ENCODE measurements at regions not wholly inside any gene's neighbourhood (a gene's known extent, or its start where the extent isn't known, plus 50 kb on each side); places are given as distances from the start of the nearest gene placed in this dataset.
"Not testable (repeated sequence)": the region's sequence is repeated elsewhere in the genome, so short reads cannot be mapped to it uniquely, and the experiment has no call there.

DNA sequence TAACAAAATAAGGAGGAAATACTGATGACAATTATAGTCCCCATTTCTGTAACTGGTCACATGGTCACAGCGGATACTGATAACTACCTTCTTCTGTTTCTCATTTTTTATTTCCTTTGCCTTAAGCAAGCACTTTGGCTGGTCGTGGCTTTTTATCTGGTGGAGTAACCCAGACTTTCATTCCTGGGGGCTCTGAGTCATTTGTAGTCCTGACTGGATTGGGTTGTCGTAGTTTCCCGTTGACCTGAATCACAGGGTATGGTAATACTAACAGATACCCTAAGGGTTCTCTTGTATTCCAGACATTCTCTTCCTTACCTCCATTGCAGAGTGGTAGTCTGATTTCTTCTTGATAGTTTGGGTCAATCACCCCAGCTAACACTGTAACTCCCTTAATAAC is 500.3 kb upstream of the ADGRB3 start:
- no peak overlapping the region for H3K4me3 Mint-ChIP-seq
- H3K27me3 Mint-ChIP-seq: no peaks in the 10 kb centered on the region
- TF ChIP-seq, protein P1, sequence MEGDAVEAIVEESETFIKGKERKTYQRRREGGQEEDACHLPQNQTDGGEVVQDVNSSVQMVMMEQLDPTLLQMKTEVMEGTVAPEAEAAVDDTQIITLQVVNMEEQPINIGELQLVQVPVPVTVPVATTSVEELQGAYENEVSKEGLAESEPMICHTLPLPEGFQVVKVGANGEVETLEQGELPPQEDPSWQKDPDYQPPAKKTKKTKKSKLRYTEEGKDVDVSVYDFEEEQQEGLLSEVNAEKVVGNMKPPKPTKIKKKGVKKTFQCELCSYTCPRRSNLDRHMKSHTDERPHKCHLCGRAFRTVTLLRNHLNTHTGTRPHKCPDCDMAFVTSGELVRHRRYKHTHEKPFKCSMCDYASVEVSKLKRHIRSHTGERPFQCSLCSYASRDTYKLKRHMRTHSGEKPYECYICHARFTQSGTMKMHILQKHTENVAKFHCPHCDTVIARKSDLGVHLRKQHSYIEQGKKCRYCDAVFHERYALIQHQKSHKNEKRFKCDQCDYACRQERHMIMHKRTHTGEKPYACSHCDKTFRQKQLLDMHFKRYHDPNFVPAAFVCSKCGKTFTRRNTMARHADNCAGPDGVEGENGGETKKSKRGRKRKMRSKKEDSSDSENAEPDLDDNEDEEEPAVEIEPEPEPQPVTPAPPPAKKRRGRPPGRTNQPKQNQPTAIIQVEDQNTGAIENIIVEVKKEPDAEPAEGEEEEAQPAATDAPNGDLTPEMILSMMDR (conservative IDR thresholded peaks at IDR 0.05): no peak
- no peaks in the 10 kb centered on the region for H3K36me3 Mint-ChIP-seq
- H3K4me1 Mint-ChIP-seq (ENCODE audit: unreplicated experiment): peaks cover 3% of the 10 kb centered on the region
- DNase-seq (ENCODE audit: extremely low spot score, unreplicated experiment): no peak
- no peak overlapping the region for H3K27ac Mint-ChIP-seq
- H3K9me3 Mint-ChIP-seq: no peaks in the 10 kb centered on the region

DNA sequence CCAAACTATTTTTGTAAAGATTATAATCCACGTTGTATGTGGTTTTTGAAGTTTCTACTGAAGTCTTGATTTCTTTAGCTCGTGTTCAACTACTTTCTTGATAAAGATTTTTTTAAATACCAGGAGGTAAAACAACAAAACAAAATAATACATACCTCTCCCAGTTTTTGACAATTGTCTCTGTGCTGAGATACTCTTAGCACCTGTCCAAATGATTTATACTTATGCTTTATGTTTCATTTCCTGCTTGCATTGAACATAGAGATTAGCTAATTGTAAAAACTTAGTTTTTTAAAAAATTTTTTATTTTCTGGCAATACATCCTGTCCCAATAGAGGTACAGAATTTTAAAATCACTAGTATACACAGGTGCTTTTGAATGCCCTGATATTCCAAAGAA is 506.9 kb upstream of the ADGRB3 start:
- TF ChIP-seq, protein P1 (conservative IDR thresholded peaks at IDR 0.05): no peak
- H3K27ac Mint-ChIP-seq: no peak overlapping the region

DNA sequence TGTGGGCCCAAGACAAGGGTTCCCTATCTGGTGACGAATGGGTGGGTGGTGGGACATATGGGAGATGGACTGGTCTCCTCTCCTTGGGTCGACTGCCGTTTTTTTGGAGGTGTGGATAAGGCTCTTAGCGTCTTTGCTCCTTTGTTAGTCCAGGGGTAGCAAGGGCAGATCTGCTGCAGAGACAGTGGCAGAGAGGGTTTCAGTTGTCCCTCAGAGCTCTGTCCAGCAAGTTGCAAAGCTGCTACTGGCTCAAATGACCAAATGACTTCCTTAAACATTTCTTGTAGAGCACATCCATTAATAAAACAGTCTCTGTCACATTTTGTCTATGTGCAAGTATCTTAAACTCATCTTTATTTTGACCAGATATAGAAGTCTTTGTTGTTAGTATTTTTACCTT is 508.0 kb upstream of the ADGRB3 start:
- TF ChIP-seq, protein P1 (conservative IDR thresholded peaks at IDR 0.05): no peak

More for the DNA sequence above, 506.9 kb upstream of the ADGRB3 start:
- Mint-ChIP-seq H3K36me3 (no peaks in the 10 kb centered on the region), H3K4me3 (no peak overlapping the region), H3K27me3 (no peaks in the 10 kb centered on the region), H3K9me3 (no peaks in the 10 kb centered on the region), H3K4me1 (ENCODE audit: unreplicated experiment) (no peaks in the 10 kb centered on the region)
- no peak for DNase-seq (ENCODE audit: extremely low spot score, unreplicated experiment)

DNA sequence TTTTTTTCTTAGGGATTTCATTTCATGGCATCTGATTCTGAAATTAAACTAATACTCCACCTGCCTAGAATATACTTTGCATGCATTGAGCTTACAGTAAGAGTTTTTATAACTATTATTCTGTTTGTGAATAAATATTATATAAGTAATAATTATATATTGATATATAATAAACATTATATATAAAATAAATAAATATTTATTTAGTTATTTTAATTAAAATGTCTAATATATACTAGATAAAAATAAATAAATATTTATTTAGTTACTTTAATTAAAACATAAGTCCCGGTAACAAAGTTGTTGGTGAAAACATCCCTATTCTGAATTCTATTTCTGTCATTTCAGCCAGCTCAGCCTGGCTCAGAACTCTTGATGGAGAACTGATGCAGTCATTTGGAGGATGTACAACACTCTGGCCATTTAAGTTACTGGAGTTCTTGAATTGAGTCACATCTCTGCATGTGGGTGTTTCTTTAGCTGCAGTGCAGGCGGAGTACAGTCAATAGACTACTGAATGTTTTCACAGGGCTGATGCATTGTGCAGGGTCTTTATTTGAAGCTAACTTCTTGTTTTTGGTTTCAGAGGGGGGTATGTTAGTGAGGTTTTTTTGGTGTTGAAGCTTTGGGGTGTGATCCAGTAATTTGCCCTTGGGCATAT is 508.9 kb upstream of the ADGRB3 start:
- no peaks in the 10 kb centered on the region for H3K36me3 Mint-ChIP-seq
- TF ChIP-seq, protein P1 (conservative IDR thresholded peaks at IDR 0.05): no peak
- H3K4me3 Mint-ChIP-seq: no peak overlapping the region
- H3K27me3 Mint-ChIP-seq: no peaks in the 10 kb centered on the region
- peaks cover 4% of the 10 kb centered on the region for H3K9me3 Mint-ChIP-seq
- no peak for DNase-seq (ENCODE audit: extremely low spot score, unreplicated experiment)
- no peak overlapping the region for H3K27ac Mint-ChIP-seq
- H3K4me1 Mint-ChIP-seq (ENCODE audit: unreplicated experiment): no peaks in the 10 kb centered on the region

More for the DNA sequence above, 508.0 kb upstream of the ADGRB3 start:
- Mint-ChIP-seq H3K4me3 (no peak overlapping the region), H3K36me3 (no peaks in the 10 kb centered on the region), H3K4me1 (ENCODE audit: unreplicated experiment) (no peaks in the 10 kb centered on the region), H3K27ac (no peak overlapping the region), H3K27me3 (no peaks in the 10 kb centered on the region), H3K9me3 (peaks cover 4% of the 10 kb centered on the region)
- no peak for DNase-seq (ENCODE audit: extremely low spot score, unreplicated experiment)

DNA sequence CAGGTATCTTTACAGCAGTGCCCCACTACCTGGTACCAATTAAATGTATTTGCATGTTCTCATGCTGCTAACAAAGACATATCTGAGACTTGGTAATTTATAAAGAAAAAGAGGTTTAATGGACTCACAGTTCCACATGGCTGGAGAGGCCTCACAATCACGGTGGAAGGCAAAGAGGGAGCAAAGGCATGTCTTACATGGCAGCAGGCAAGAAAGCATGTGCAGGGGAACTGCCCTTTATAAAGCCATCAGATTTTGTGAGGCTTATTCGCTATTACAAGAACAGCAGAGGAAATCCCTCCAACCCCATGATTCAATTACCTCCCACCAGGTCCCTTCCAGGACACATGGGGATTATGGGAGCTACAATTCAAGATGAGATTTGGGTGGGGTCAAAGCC is 512.1 kb upstream of the ADGRB3 start:
- H3K4me1 Mint-ChIP-seq (ENCODE audit: unreplicated experiment); H3K4me3 Mint-ChIP-seq; H3K9me3 Mint-ChIP-seq; H3K27me3 Mint-ChIP-seq; DNase-seq (ENCODE audit: extremely low spot score, unreplicated experiment); H3K27ac Mint-ChIP-seq; H3K36me3 Mint-ChIP-seq: not testable (repeated sequence)

DNA sequence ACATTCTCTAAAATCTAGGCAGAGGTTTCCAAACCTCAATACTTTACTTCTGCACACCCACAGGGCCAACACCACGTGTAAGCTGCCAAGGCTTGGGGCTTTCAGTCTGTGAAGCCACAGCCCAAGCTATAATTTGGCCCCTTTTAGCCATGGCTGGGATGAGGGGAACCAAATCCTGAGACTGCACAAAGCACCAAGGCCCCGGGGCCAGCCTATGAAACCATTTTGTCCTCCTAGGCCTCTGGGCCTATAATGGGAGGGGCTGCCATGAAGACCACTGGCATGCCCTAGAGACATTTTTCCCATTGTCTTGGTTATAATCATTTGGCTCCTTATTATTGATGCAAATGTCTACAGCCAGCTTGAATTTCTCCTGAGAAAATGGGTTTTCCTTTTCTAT is 513.0 kb upstream of the ADGRB3 start:
- DNase-seq (ENCODE audit: extremely low spot score, unreplicated experiment): no peak
- peaks cover 4% of the 10 kb centered on the region for H3K9me3 Mint-ChIP-seq
- TF ChIP-seq, protein P1 (conservative IDR thresholded peaks at IDR 0.05): no peak
- H3K4me1 Mint-ChIP-seq (ENCODE audit: unreplicated experiment): no peaks in the 10 kb centered on the region
- H3K36me3 Mint-ChIP-seq: no peaks in the 10 kb centered on the region
- H3K27me3 Mint-ChIP-seq: no peaks in the 10 kb centered on the region
- no peak overlapping the region for H3K27ac Mint-ChIP-seq
- no peak overlapping the region for H3K4me3 Mint-ChIP-seq

DNA sequence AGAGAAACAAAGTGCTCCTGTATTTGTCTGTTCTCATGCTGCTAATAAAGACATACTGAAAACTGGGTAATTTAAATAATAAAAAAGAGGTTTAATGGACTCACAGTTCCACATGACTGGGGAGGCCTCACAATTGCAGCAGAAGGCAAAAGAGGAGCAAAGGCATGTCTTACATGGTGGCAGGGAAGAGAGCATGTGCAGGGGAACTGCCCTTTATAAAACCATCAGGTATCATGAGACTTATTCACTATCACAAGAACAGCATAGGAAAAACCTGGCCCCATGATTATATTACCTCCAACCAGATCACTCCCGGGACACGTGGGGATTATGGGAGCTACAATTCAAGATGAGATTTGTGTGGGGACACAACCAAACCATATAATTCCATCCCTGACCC is 514.1 kb upstream of the ADGRB3 start:
- H3K36me3 Mint-ChIP-seq; H3K4me1 Mint-ChIP-seq (ENCODE audit: unreplicated experiment); H3K4me3 Mint-ChIP-seq; DNase-seq (ENCODE audit: extremely low spot score, unreplicated experiment); H3K27ac Mint-ChIP-seq; H3K9me3 Mint-ChIP-seq; H3K27me3 Mint-ChIP-seq: not testable (repeated sequence)
